H1 (cell line): ENCODE measurements at regions not wholly inside any gene's neighbourhood (a gene's known extent, or its start where the extent isn't known, plus 50 kb on each side); places are given as distances from the start of the nearest gene placed in this dataset.

ENCODE experiments used
- KDM1A ChIP-seq: fragments of 200-600, 300-600 bp; sonication (generic); IDR thresholded peaks from 2 replicates; pipeline ENCODE4 v1.7.1; 2016; ENCODE audit warnings: mild to moderate bottlenecking, low read length, borderline replicate concordance

GRCh38 chr5:167823405-167823804 lies 468.0 kb upstream of the WWC1 start (continued):
- TF ChIP-seq KDM1A = no peak
